HG03066 (cell line): ENCODE measurements at regions not wholly inside any gene's neighbourhood (a gene's known extent, or its start where the extent isn't known, plus 50 kb on each side); places are given as distances from the start of the nearest gene placed in this dataset.
"Not testable (repeated sequence)": the region's sequence is repeated elsewhere in the genome, so short reads cannot be mapped to it uniquely, and the experiment has no call there.

Experiments
- ATAC-seq: cut with Tn5 transposase; IDR thresholded peaks from one replicate; pipeline ENCODE4 v1.9.1; 2021; ENCODE audit warnings: low read depth; ENCODE audit not compliant: unreplicated experiment

- ATAC-seq = no peak
Observed at GRCh38 chr5:115469904-115470516, 74.6 kb downstream of the FEM1C start.

- ATAC-seq = no peak
Observed at GRCh38 chr5:115467628-115468027, 76.9 kb downstream of the FEM1C start.

- no peak for ATAC-seq
Observed at GRCh38 chr5:115465431-115465830, 79.1 kb downstream of the FEM1C start.

GRCh38 chr5:115463983-115464382, 80.6 kb downstream of the FEM1C start:
- no peak for ATAC-seq

GRCh38 chr5:115461506-115462290, 82.9 kb downstream of the FEM1C start:
- ATAC-seq = peak; percentile 52

GRCh38 chr5:115461093-115461492, 83.5 kb downstream of the FEM1C start:
- ATAC-seq = no peak

GRCh38 chr5:115460472-115460871, 84.1 kb downstream of the FEM1C start:
- ATAC-seq = peak; percentile 51

- ATAC-seq = no peak
Observed at GRCh38 chr5:115459855-115460341, 84.7 kb downstream of the FEM1C start.

GRCh38 chr5:115458416-115458815, 86.2 kb downstream of the FEM1C start:
- ATAC-seq = no peak

GRCh38 chr5:115458003-115458409, 86.6 kb downstream of the FEM1C start:
- no peak for ATAC-seq

GRCh38 chr5:115457571-115457970, 87.0 kb downstream of the FEM1C start:
- no peak for ATAC-seq

GRCh38 chr5:115456539-115457040, 88.0 kb downstream of the FEM1C start:
- ATAC-seq = no peak

GRCh38 chr5:115456056-115456455, 88.5 kb downstream of the FEM1C start:
- ATAC-seq = no peak

- ATAC-seq = no peak
Observed at GRCh38 chr5:115455301-115455707, 89.3 kb downstream of the FEM1C start.

- no peak for ATAC-seq
Observed at GRCh38 chr5:115453391-115454095, 91.0 kb downstream of the FEM1C start.

- no peak for ATAC-seq
Observed at GRCh38 chr5:115452536-115453235, 91.9 kb downstream of the FEM1C start.

- no peak for ATAC-seq
Observed at GRCh38 chr5:115452083-115452482, 92.5 kb downstream of the FEM1C start.

GRCh38 chr5:115450741-115451140, 93.8 kb downstream of the FEM1C start:
- no peak for ATAC-seq

- not testable (repeated sequence) for ATAC-seq
Observed at GRCh38 chr5:115448630-115449029, 95.9 kb downstream of the FEM1C start.

- no peak for ATAC-seq
Observed at GRCh38 chr5:115440782-115441451, 103.7 kb downstream of the FEM1C start.
